Mesendoderm (in vitro differentiated cells): ENCODE measurements at regions not wholly inside any gene's neighbourhood (a gene's known extent, or its start where the extent isn't known, plus 50 kb on each side); places are given as distances from the start of the nearest gene placed in this dataset.
"Not testable (repeated sequence)": the region's sequence is repeated elsewhere in the genome, so short reads cannot be mapped to it uniquely, and the experiment has no call there.

Experiments
- DNase-seq: peaks from one replicate; pipeline ENCODE4 v3.0.0; 2013
- H2AK5ac ChIP-seq: 2 replicates; pipeline ENCODE4 v1.6.1; 2013; ENCODE audit warnings: low read length, inconsistent platforms
- H2BK120ac ChIP-seq: 2 replicates; pipeline ENCODE4 v1.6.1; 2013; ENCODE audit warnings: low read depth, mild to moderate bottlenecking, low read length, moderate library complexity, mixed read lengths
- H2BK15ac ChIP-seq: replicated peaks from 2 replicates; pipeline ENCODE4 v1.6.1; 2013; ENCODE audit warnings: low read depth, mild to moderate bottlenecking, moderate library complexity
- H2BK5ac ChIP-seq: 2 replicates; pipeline ENCODE4 v1.6.1; 2013; ENCODE audit warnings: low read length, inconsistent platforms
- H3K18ac ChIP-seq: 2 replicates; pipeline ENCODE4 v1.6.1; 2013; ENCODE audit warnings: mild to moderate bottlenecking, low read length, mixed read lengths
- H3K23ac ChIP-seq: one replicate; pipeline ENCODE4 v1.6.1; 2013; ENCODE audit warnings: low read length
- H3K27ac ChIP-seq: 2 replicates; pipeline ENCODE4 v1.5.1; 2013; ENCODE audit warnings: low read depth, mild to moderate bottlenecking, inconsistent platforms, low read length, moderate library complexity
- H3K27me3 ChIP-seq: 2 replicates; pipeline ENCODE4 v1.6.1; 2013; ENCODE audit warnings: low read length, control low read depth, mild to moderate bottlenecking, inconsistent platforms; ENCODE audit not compliant: insufficient read depth, poor library complexity
- H3K36me3 ChIP-seq: 2 replicates; pipeline ENCODE4 v1.6.1; 2013; ENCODE audit warnings: low read length, inconsistent platforms; ENCODE audit not compliant: control insufficient read depth, insufficient read depth
- H3K4ac ChIP-seq: one replicate; pipeline ENCODE4 v1.6.1; 2013; ENCODE audit warnings: low read depth, mild to moderate bottlenecking, low read length, moderate library complexity
- H3K4me1 ChIP-seq: 2 replicates; pipeline ENCODE4 v1.6.1; 2013; ENCODE audit warnings: low read depth, low read length, inconsistent platforms; ENCODE audit not compliant: control insufficient read depth
- H3K4me2 ChIP-seq: 2 replicates; pipeline ENCODE4 v1.6.1; 2013; ENCODE audit warnings: low read length
- H3K4me3 ChIP-seq: 2 replicates; pipeline ENCODE4 v1.5.1; 2013; ENCODE audit warnings: mild to moderate bottlenecking, low read length
- H3K56ac ChIP-seq: one replicate; pipeline ENCODE4 v1.6.1; 2013; ENCODE audit warnings: low read length
- H3K79me1 ChIP-seq: 2 replicates; pipeline ENCODE4 v1.6.1; 2013; ENCODE audit warnings: low read length, inconsistent platforms
- H3K79me2 ChIP-seq: 2 replicates; pipeline ENCODE4 v1.6.1; 2013; ENCODE audit warnings: mild to moderate bottlenecking, low read length; ENCODE audit not compliant: control insufficient read depth, insufficient read depth
- H3K9ac ChIP-seq: 2 replicates; pipeline ENCODE4 v1.6.1; 2013; ENCODE audit warnings: low read length, inconsistent platforms
- H4K5ac ChIP-seq: one replicate; pipeline ENCODE4 v1.6.1; 2013; ENCODE audit warnings: low read length
- H4K8ac ChIP-seq: one replicate; pipeline ENCODE4 v1.6.1; 2013; ENCODE audit warnings: low read depth, mild to moderate bottlenecking, control low read depth, low read length, moderate library complexity
- WGBS: extraction: QIAGEN DNeasy Blood & Tissue Kit; methylation state at CpG from one replicate; pipeline ENCODE4 v1.1.7; 2013; ENCODE audit warnings: low lambda C conversion rate, missing lambda C conversion rate; ENCODE audit not compliant: insufficient coverage; ENCODE audit errors: extremely low coverage; 5-methylcytosine and 5-hydroxymethylcytosine counted together

GRCh38 chr13:84802073-84802472 lies 919.8 kb upstream of the SLITRK1 start:
- Histone ChIP-seq H2BK15ac (no peak overlapping the region), H3K79me2 (no peaks in the 10 kb centered on the region), H3K4me3 (no peak overlapping the region), H3K18ac (no peak overlapping the region), H2AK5ac (no peak overlapping the region), H2BK120ac (no peak overlapping the region), H3K27ac (no peak overlapping the region), H3K23ac (no peak overlapping the region), H3K36me3 (no peaks in the 10 kb centered on the region), H2BK5ac (no peak overlapping the region), H4K5ac (no peak overlapping the region), H3K4ac (no peak overlapping the region), H4K8ac (no peak overlapping the region), H3K56ac (no peak overlapping the region), H3K4me1 (no peaks in the 10 kb centered on the region), H3K4me2 (no peak overlapping the region), H3K27me3 (no peaks in the 10 kb centered on the region), H3K9ac (no peak overlapping the region), H3K79me1 (no peaks in the 10 kb centered on the region)
- DNase-seq: no peak

- Histone ChIP-seq H2BK15ac (no peak overlapping the region), H3K18ac (no peak overlapping the region), H3K4me1 (no peaks in the 10 kb centered on the region), H2BK120ac (no peak overlapping the region), H3K27me3 (no peaks in the 10 kb centered on the region), H3K79me2 (no peaks in the 10 kb centered on the region), H4K8ac (no peak overlapping the region), H3K9ac (no peak overlapping the region), H2BK5ac (no peak overlapping the region), H3K36me3 (no peaks in the 10 kb centered on the region), H3K27ac (no peak overlapping the region), H2AK5ac (no peak overlapping the region), H3K4me2 (no peak overlapping the region), H3K23ac (no peak overlapping the region), H4K5ac (no peak overlapping the region), H3K4me3 (no peak overlapping the region), H3K79me1 (no peaks in the 10 kb centered on the region), H3K4ac (no peak overlapping the region), H3K56ac (no peak overlapping the region)
- no peak for DNase-seq
- WGBS: no CpG with 5 or more reads among the region's 1 CpG
These were observed 902.3 kb upstream of the SLITRK1 start for GRCh38 chr13:84784443-84785153.

DNA sequence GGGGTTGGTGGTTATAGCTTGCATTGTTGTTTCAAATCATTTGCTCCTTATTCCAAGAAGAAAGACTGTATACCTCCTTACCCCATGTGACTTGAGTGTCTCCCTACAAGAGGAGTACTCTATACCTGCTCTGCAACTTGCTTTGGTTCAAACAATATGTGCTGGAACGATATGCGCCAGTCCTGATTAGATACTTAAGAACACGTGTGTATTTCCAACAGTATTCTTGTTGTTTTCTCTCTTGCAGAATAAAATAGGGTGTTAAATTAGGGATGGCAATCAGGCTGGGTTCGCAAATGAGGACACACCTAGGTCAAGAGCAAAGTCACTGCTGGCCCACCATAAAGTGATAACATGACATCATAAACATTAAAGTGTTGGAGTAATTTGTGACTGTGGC lies 895.0 kb upstream of the SLITRK1 start:
- Histone ChIP-seq H4K5ac (no peak overlapping the region), H3K27ac (no peak overlapping the region), H2BK15ac (no peak overlapping the region), H3K27me3 (no peaks in the 10 kb centered on the region), H3K4me3 (no peak overlapping the region), H3K9ac (no peak overlapping the region), H3K4ac (no peak overlapping the region), H3K4me1 (no peaks in the 10 kb centered on the region), H3K23ac (no peak overlapping the region), H3K18ac (no peak overlapping the region), H3K36me3 (no peaks in the 10 kb centered on the region), H3K56ac (no peak overlapping the region), H2BK5ac (no peak overlapping the region), H3K4me2 (no peak overlapping the region), H3K79me2 (no peaks in the 10 kb centered on the region), H4K8ac (no peak overlapping the region), H3K79me1 (no peaks in the 10 kb centered on the region), H2BK120ac (no peak overlapping the region), H2AK5ac (no peak overlapping the region)
- DNase-seq: no peak
- WGBS: no CpG with 5 or more reads among the region's 4 CpGs

- H2AK5ac ChIP-seq: no peak overlapping the region
- H3K9ac ChIP-seq: no peak overlapping the region
- H3K79me2 ChIP-seq: no peaks in the 10 kb centered on the region
- no peak overlapping the region for H3K4ac ChIP-seq
- WGBS: no CpG with 5 or more reads among the region's 2 CpGs
- H4K5ac ChIP-seq: no peak overlapping the region
- H3K18ac ChIP-seq: no peak overlapping the region
- H3K36me3 ChIP-seq: no peaks in the 10 kb centered on the region
- H3K27me3 ChIP-seq: no peaks in the 10 kb centered on the region
- no peak overlapping the region for H3K23ac ChIP-seq
- H3K27ac ChIP-seq: no peak overlapping the region
- H2BK15ac ChIP-seq: no peak overlapping the region
- H2BK120ac ChIP-seq: no peak overlapping the region
- no peak overlapping the region for H2BK5ac ChIP-seq
- H3K4me2 ChIP-seq: no peak overlapping the region
- H3K4me3 ChIP-seq: no peak overlapping the region
- DNase-seq: no peak
- no peaks in the 10 kb centered on the region for H3K79me1 ChIP-seq
- H3K4me1 ChIP-seq: no peaks in the 10 kb centered on the region
- no peak overlapping the region for H3K56ac ChIP-seq
- no peak overlapping the region for H4K8ac ChIP-seq
These were observed 894.3 kb upstream of the SLITRK1 start for GRCh38 chr13:84776593-84776992.

DNA sequence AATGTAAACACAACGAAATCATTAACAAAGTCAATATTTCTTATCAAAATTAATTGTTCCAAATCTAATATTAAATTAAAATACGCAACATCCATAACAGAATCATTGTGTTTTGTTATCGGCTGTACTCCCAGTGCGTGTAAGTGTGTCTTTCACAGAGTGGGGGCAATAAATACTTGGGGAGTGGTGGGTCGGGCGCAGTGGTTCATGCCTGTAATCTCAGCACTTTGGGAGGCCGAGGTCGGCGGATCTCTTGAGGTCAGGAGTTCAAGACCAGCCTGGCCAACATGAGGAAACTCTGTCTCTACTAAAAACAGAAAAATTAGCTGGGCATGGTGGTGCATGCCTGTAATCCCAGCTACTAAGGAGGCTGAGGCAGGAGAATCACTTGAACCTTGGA lies 893.6 kb upstream of the SLITRK1 start:
- not testable (repeated sequence) for H3K4me3 ChIP-seq, H4K8ac ChIP-seq, H3K4me1 ChIP-seq, H3K79me2 ChIP-seq, H3K27ac ChIP-seq, H3K9ac ChIP-seq, H2BK120ac ChIP-seq, H3K56ac ChIP-seq, H3K36me3 ChIP-seq, H3K4ac ChIP-seq, H2BK15ac ChIP-seq, H3K4me2 ChIP-seq, H2AK5ac ChIP-seq, DNase-seq, H3K18ac ChIP-seq, H3K79me1 ChIP-seq, H2BK5ac ChIP-seq, H3K23ac ChIP-seq, H3K27me3 ChIP-seq, H4K5ac ChIP-seq
- 80% methylated on average over 1 of the region's 9 CpGs for WGBS

DNA sequence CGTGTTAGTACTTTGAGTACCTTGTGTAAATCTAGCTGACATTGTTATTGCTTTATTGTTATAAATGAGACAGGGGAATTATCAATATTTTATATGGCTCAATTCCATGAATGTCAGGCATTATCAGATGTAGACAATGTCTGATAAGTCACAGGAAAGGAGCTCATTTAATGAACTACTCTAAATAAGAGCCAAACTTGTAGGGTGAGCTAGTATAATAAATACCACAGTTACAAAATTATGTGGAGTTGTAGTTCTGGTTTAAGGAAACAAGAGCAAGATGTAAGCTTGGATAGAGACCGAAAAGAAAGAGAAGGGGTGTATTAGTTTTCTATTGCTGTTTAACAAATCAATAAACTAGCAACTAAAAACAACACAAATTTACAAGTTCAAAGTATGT lies 891.8 kb upstream of the SLITRK1 start:
- WGBS: no CpG with 5 or more reads among the region's 2 CpGs
- Histone ChIP-seq H3K79me1 (no peaks in the 10 kb centered on the region), H2BK15ac (no peak overlapping the region), H3K9ac (no peak overlapping the region), H4K8ac (no peak overlapping the region), H3K27me3 (no peaks in the 10 kb centered on the region), H3K4me3 (no peak overlapping the region), H3K27ac (no peak overlapping the region), H3K79me2 (no peaks in the 10 kb centered on the region), H3K4me2 (no peak overlapping the region), H3K4me1 (no peaks in the 10 kb centered on the region), H2BK5ac (no peak overlapping the region), H3K36me3 (no peaks in the 10 kb centered on the region), H4K5ac (no peak overlapping the region), H2AK5ac (no peak overlapping the region), H2BK120ac (no peak overlapping the region), H3K56ac (no peak overlapping the region), H3K4ac (no peak overlapping the region), H3K23ac (no peak overlapping the region), H3K18ac (no peak overlapping the region)
- DNase-seq: no peak
